ENCODE measurements at regions not wholly inside any gene's neighbourhood (a gene's known extent, or its start where the extent isn't known, plus 50 kb on each side); places are given as distances from the start of the nearest gene placed in this dataset.
"Not testable (repeated sequence)": the region's sequence is repeated elsewhere in the genome, so short reads cannot be mapped to it uniquely, and the experiment has no call there.

- DNase-seq (ENCODE audit: low read depth in 2 of 3, low spot score in 1 of 3): no peak
Observed at GRCh38 chr13:103539721-103540381, 473.6 kb upstream of the SLC10A2 start.

GRCh38 chr13:103539265-103539664 is 473.0 kb upstream of the SLC10A2 start:
- DNase-seq (ENCODE audit: low read depth in 2 of 3, low spot score in 1 of 3): no peak

GRCh38 chr13:103537616-103538015 is 471.4 kb upstream of the SLC10A2 start:
- no peak for DNase-seq (ENCODE audit: low read depth in 2 of 3, low spot score in 1 of 3)

- DNase-seq (ENCODE audit: low read depth in 2 of 3, low spot score in 1 of 3): no peak
Observed at GRCh38 chr13:103531278-103531677, 465.1 kb upstream of the SLC10A2 start.

- no peak for DNase-seq (ENCODE audit: low read depth in 2 of 3, low spot score in 1 of 3)
Observed at GRCh38 chr13:103528437-103528836, 462.2 kb upstream of the SLC10A2 start.

- DNase-seq (ENCODE audit: low read depth in 2 of 3, low spot score in 1 of 3): no peak
Observed at GRCh38 chr13:103525530-103525929, 459.3 kb upstream of the SLC10A2 start.

GRCh38 chr13:103523858-103524257 is 457.6 kb upstream of the SLC10A2 start:
- no peak for DNase-seq (ENCODE audit: low read depth in 2 of 3, low spot score in 1 of 3)

- DNase-seq (ENCODE audit: low read depth in 2 of 3, low spot score in 1 of 3): no peak
Observed at GRCh38 chr13:103521532-103521931, 455.3 kb upstream of the SLC10A2 start.

- no peak for DNase-seq (ENCODE audit: low read depth in 2 of 3, low spot score in 1 of 3)
Observed at GRCh38 chr13:103517768-103518102, 451.5 kb upstream of the SLC10A2 start.

GRCh38 chr13:103517066-103517767 is 451.0 kb upstream of the SLC10A2 start:
- DNase-seq (ENCODE audit: low read depth in 2 of 3, low spot score in 1 of 3): no peak

GRCh38 chr13:103516015-103516795 is 450.0 kb upstream of the SLC10A2 start:
- DNase-seq (ENCODE audit: low read depth in 2 of 3, low spot score in 1 of 3): no peak

GRCh38 chr13:103515410-103515809 is 449.2 kb upstream of the SLC10A2 start:
- DNase-seq (ENCODE audit: low read depth in 2 of 3, low spot score in 1 of 3): no peak

- DNase-seq (ENCODE audit: low read depth in 2 of 3, low spot score in 1 of 3): no peak
Observed at GRCh38 chr13:103514619-103515018, 448.4 kb upstream of the SLC10A2 start.

- DNase-seq (ENCODE audit: low read depth in 2 of 3, low spot score in 1 of 3): no peak
Observed at GRCh38 chr13:103514188-103514587, 448.0 kb upstream of the SLC10A2 start.

GRCh38 chr13:103510007-103510535 is 443.9 kb upstream of the SLC10A2 start:
- no peak for DNase-seq (ENCODE audit: low read depth in 2 of 3, low spot score in 1 of 3)

- DNase-seq (ENCODE audit: low read depth in 2 of 3, low spot score in 1 of 3): no peak
Observed at GRCh38 chr13:103497404-103497803, 431.2 kb upstream of the SLC10A2 start.

- no peak for DNase-seq (ENCODE audit: low read depth in 2 of 3, low spot score in 1 of 3)
Observed at GRCh38 chr13:103487841-103488240, 421.6 kb upstream of the SLC10A2 start.

GRCh38 chr13:103473081-103473480 is 406.9 kb upstream of the SLC10A2 start:
- no peak for DNase-seq (ENCODE audit: low read depth in 2 of 3, low spot score in 1 of 3)

- no peak for DNase-seq (ENCODE audit: low read depth in 2 of 3, low spot score in 1 of 3)
Observed at GRCh38 chr13:103471896-103472295, 405.7 kb upstream of the SLC10A2 start.

- no peak for DNase-seq (ENCODE audit: low read depth in 2 of 3, low spot score in 1 of 3)
Observed at GRCh38 chr13:103469771-103470170, 403.6 kb upstream of the SLC10A2 start.

GRCh38 chr13:103466761-103467160 is 400.5 kb upstream of the SLC10A2 start:
- no peak for DNase-seq (ENCODE audit: low read depth in 2 of 3, low spot score in 1 of 3)

GRCh38 chr13:103460246-103460645 is 394.0 kb upstream of the SLC10A2 start:
- DNase-seq (ENCODE audit: low read depth in 2 of 3, low spot score in 1 of 3): not testable (repeated sequence)
